SK-N-SH (cell line): ENCODE measurements at regions not wholly inside any gene's neighbourhood (a gene's known extent, or its start where the extent isn't known, plus 50 kb on each side); places are given as distances from the start of the nearest gene placed in this dataset.

ENCODE experiments used
- CTCF ChIA-PET: fragments of 300-600, 350-600 bp; formaldehyde crosslinking; extraction: SDS; loops from one replicate; lab custom pipeline; 2021; lab: Yijun Ruan, JAX
- POLR2A ChIA-PET: fragments of 350-600 bp; sonication (Branson Sonifier 250); formaldehyde crosslinking; extraction: SDS; loops from one replicate; lab custom pipeline; 2020; ENCODE audit warnings: antibody characterized with exemption, inconsistent platforms; lab: Yijun Ruan, JAX
- DNase-seq: peaks from one replicate; pipeline ENCODE4 v3.0.0; 2012
- H2AFZ ChIP-seq: fragments of 200-600 bp; sonication (generic); 2 replicates; pipeline ENCODE4 v1.8.1; 2016; ENCODE audit warnings: antibody characterized with exemption, mild to moderate bottlenecking, low read depth
- H3F3A ChIP-seq: fragments of 200-600 bp; sonication (generic); replicated peaks from 2 replicates; pipeline ENCODE3; 2016; ENCODE audit warnings: antibody characterized with exemption, mild to moderate bottlenecking; ENCODE audit not compliant: insufficient read depth
- H3K27ac ChIP-seq, 2 experiments: fragments of 200-500 bp in 1 of 2; fragments of 200-600 bp in 1 of 2; sonication (Bioruptor generic) in 1 of 2; sonication (generic), shearing (Covaris generic) in 1 of 2; 2 replicates each; pipeline versions ENCODE4 v1.5.1 to v1.6.1; 2014 to 2016; ENCODE audit warnings: low read depth in 2 of 2, inconsistent platforms in 1 of 2, low read length in 1 of 2, mild to moderate bottlenecking in 1 of 2, mixed read lengths in 1 of 2
- H3K27me3 ChIP-seq: fragments of 200-600 bp; sonication (generic), shearing (Covaris generic); 2 replicates; pipeline ENCODE4 v1.6.1; 2016; ENCODE audit warnings: mixed run types; ENCODE audit not compliant: insufficient read depth
- H3K36me3 ChIP-seq, 2 experiments: fragments of 200-500 bp in 1 of 2; fragments of 200-600 bp in 1 of 2; sonication (Bioruptor generic) in 1 of 2; sonication (generic) in 1 of 2; replicated peaks in 1 of 2; 2 replicates each; pipeline versions ENCODE3 to v1.5.1; 2014 to 2016; ENCODE audit warnings: low read length in 1 of 2, mild to moderate bottlenecking in 1 of 2; ENCODE audit not compliant: insufficient read depth in 2 of 2, control insufficient read depth in 1 of 2
- H3K4me1 ChIP-seq, 2 experiments: fragments of 200-500 bp in 1 of 2; fragments of 200-600 bp in 1 of 2; sonication (Bioruptor generic) in 1 of 2; sonication (generic), shearing (Covaris generic) in 1 of 2; 2 replicates each; pipeline versions ENCODE4 v1.5.1 to v1.6.1; 2014 to 2016; ENCODE audit warnings: low read depth in 1 of 2, low read length in 1 of 2, mixed run types in 1 of 2; ENCODE audit not compliant: insufficient read depth in 2 of 2, control insufficient read depth in 1 of 2
- H3K4me2 ChIP-seq: fragments of 200-600 bp; sonication (generic), shearing (Covaris generic); 2 replicates; pipeline ENCODE4 v1.6.1; 2017; ENCODE audit warnings: mixed run types
- H3K4me3 ChIP-seq, 2 experiments: fragments of 200-500 bp in 1 of 2; fragments of 200-600 bp in 1 of 2; sonication (Bioruptor generic) in 1 of 2; sonication (generic), shearing (Covaris generic) in 1 of 2; 2 replicates each; pipeline versions ENCODE4 v1.5.1 to v1.8.1; 2014 to 2016; ENCODE audit warnings: low read depth in 2 of 2, inconsistent platforms in 1 of 2, low read length in 1 of 2, mild to moderate bottlenecking in 1 of 2, mixed read lengths in 1 of 2, moderate library complexity in 1 of 2
- H3K79me2 ChIP-seq: fragments of 200-600 bp; sonication (generic); 2 replicates; pipeline ENCODE4 v1.8.1; 2017; ENCODE audit warnings: mild to moderate bottlenecking; ENCODE audit not compliant: insufficient read depth
- H3K9ac ChIP-seq: fragments of 200-600 bp; sonication (generic); 2 replicates; pipeline ENCODE4 v1.6.1; 2017; ENCODE audit warnings: mixed run types
- H3K9me2 ChIP-seq: fragments of 200-600 bp; sonication (generic); 2 replicates; pipeline ENCODE4 v1.6.1; 2017; ENCODE audit warnings: mixed run types
- H3K9me3 ChIP-seq: fragments of 200-600 bp; sonication (generic); 2 replicates; pipeline ENCODE4 v1.6.1; 2017; ENCODE audit warnings: mixed run types, mild to moderate bottlenecking, moderate library complexity
- H4K20me1 ChIP-seq: fragments of 200-600 bp; sonication (generic); 2 replicates; pipeline ENCODE4 v1.6.1; 2017; ENCODE audit warnings: mild to moderate bottlenecking, mixed run types; ENCODE audit not compliant: insufficient read depth
- MEF2A ChIP-seq: IDR thresholded peaks from 2 replicates; pipeline ENCODE4 v1.4.0; 2012; ENCODE audit warnings: low read depth, borderline replicate concordance
- ZBTB33 ChIP-seq: IDR thresholded peaks from 2 replicates; pipeline ENCODE4 v1.4.0; 2012; ENCODE audit warnings: low read depth, borderline replicate concordance
- WGBS: methylation state at CpG from one replicate; pipeline ENCODE4 v1.1.6; 2017; ENCODE audit warnings: low lambda C conversion rate; 5-methylcytosine and 5-hydroxymethylcytosine counted together
- TF ChIP-seq, protein P1 (sequence below): fragments of 150-350 bp; IDR thresholded peaks from 2 replicates; pipeline ENCODE4 v1.6.1; 2017; ENCODE audit warnings: antibody characterized with exemption, low read length, low read depth, borderline replicate concordance
- TF ChIP-seq, protein P2 (sequence below): fragments of 200-600 bp; sonication (generic); IDR thresholded peaks from 2 replicates; pipeline ENCODE4 v1.6.1; 2017; ENCODE audit warnings: antibody characterized with exemption, mild to moderate bottlenecking, moderate library complexity

DNA sequence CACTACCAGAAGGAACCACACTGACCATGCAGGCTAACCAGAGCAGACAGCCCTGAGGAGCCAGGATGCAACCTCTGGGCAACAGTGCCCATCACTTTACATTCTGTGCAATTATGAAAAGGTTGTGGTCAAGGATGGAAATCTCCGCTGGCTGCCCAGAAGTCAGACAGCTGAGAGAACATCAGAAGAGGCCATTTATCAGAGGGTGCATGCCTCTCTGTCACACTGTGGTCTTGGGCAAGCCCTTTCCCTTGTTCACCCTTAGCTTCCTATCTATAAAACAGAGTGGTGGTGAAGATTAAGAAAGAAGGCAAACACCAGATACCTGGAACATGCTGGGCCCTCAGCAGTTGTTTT lies 120.7 kb upstream of the GDF10 start:
- Histone ChIP-seq H3K4me1 (peaks cover 0 to 23% of the 10 kb centered on the region in 2 experiments; a peak in 1 of 4 replicates), H3K79me2 (no peaks in the 10 kb centered on the region), H3F3A (no peaks in the 10 kb centered on the region), H3K36me3 (no peaks in the 10 kb centered on the region), H3K4me3 (no peak overlapping the region), H3K4me2 (no peak overlapping the region), H3K9me3 (no peaks in the 10 kb centered on the region), H3K27ac (no peak overlapping the region), H2AFZ (no peak overlapping the region), H3K9me2 (no peaks in the 10 kb centered on the region), H3K9ac (no peak overlapping the region), H3K27me3 (no peaks in the 10 kb centered on the region; the same call in 1 of the 2 replicates), H4K20me1 (no peaks in the 10 kb centered on the region)
- TF ChIP-seq, protein P1, sequence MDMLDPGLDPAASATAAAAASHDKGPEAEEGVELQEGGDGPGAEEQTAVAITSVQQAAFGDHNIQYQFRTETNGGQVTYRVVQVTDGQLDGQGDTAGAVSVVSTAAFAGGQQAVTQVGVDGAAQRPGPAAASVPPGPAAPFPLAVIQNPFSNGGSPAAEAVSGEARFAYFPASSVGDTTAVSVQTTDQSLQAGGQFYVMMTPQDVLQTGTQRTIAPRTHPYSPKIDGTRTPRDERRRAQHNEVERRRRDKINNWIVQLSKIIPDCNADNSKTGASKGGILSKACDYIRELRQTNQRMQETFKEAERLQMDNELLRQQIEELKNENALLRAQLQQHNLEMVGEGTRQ: no peak
- no peak for DNase-seq
- WGBS: 69% methylated on average over 1 of the region's 1 CpG
- CTCF ChIA-PET: no interaction called here
- POLR2A ChIA-PET: no interaction called here

DNA sequence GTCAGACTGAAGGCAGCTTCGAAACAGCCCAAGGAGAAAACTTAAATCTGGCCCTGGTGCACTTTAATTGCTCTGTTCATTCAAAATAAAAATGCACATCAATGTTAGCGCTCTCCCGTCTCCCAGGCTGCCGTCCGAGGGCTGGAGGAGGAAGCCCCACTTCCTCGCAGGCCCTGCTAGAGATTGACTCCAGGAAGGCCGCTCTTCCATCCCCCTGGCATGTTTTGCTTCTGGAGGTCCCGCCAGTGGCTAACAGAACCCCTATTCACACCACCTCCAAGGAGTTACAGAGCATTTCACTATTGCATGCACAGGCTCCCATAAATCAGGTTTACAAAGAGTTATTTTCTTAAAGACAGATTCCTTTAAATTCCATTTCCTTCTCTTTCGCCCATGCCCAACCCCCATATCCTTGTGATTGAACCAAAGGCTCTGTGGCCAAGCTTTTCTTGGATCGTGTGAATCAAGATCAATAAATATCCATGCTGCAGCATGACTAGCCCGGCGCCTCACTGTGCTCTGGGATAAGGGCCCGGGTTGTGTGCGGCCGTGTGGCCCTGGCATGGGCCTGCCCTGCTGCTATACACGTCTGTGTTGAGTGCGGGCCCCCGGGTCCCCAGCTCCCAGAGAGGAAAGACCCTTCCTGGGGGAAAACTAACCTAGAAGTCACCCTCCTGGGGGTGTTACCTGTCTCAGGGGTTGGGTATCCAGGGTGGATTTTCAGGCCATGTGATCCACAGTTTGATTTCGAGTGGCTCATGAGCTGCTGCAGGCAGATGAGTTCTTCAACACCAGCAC lies 118.7 kb upstream of the GDF10 start:
- Histone ChIP-seq H3K4me2 (no peak overlapping the region), H3K9me2 (no peaks in the 10 kb centered on the region), H4K20me1 (no peaks in the 10 kb centered on the region), H3K27me3 (no peaks in the 10 kb centered on the region), H3K9ac (no peak overlapping the region), H3K9me3 (no peaks in the 10 kb centered on the region), H2AFZ (no peak overlapping the region), H3K4me3 (no peak overlapping the region), H3K27ac (no peak overlapping the region), H3F3A (no peaks in the 10 kb centered on the region), H3K79me2 (no peaks in the 10 kb centered on the region), H3K36me3 (no peaks in the 10 kb centered on the region), H3K4me1 (peaks cover 0 to 18% of the 10 kb centered on the region in 2 experiments; a peak in 1 of 4 replicates)
- no peak for DNase-seq
- CTCF ChIA-PET: interaction anchor here (0.6 kb wide), 1 partner anchor 27 kb away, joined by 3 read pairs; no protein-coding TSS in a partner anchor
- 68% methylated on average over 13 of the region's 19 CpGs for WGBS
- POLR2A ChIA-PET: no interaction called here
- TF ChIP-seq, protein P2, sequence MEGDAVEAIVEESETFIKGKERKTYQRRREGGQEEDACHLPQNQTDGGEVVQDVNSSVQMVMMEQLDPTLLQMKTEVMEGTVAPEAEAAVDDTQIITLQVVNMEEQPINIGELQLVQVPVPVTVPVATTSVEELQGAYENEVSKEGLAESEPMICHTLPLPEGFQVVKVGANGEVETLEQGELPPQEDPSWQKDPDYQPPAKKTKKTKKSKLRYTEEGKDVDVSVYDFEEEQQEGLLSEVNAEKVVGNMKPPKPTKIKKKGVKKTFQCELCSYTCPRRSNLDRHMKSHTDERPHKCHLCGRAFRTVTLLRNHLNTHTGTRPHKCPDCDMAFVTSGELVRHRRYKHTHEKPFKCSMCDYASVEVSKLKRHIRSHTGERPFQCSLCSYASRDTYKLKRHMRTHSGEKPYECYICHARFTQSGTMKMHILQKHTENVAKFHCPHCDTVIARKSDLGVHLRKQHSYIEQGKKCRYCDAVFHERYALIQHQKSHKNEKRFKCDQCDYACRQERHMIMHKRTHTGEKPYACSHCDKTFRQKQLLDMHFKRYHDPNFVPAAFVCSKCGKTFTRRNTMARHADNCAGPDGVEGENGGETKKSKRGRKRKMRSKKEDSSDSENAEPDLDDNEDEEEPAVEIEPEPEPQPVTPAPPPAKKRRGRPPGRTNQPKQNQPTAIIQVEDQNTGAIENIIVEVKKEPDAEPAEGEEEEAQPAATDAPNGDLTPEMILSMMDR: no peak
- TF ChIP-seq MEF2A (no peak), ZBTB33 (no peak)
